AG04449 (cell line): ENCODE measurements at regions not wholly inside any gene's neighbourhood (a gene's known extent, or its start where the extent isn't known, plus 50 kb on each side); places are given as distances from the start of the nearest gene placed in this dataset.

Experiments
- CTCF ChIA-PET: fragments of 350-600 bp; formaldehyde crosslinking; extraction: SDS; loops from one replicate; lab custom pipeline; 2021; ENCODE audit warnings: antibody characterized with exemption; lab: Yijun Ruan, JAX
- POLR2A ChIA-PET: fragments of 400-600, 350-600 bp; formaldehyde crosslinking; extraction: SDS; loops from one replicate; lab custom pipeline; 2020; ENCODE audit warnings: antibody characterized with exemption, inconsistent platforms; lab: Yijun Ruan, JAX
- DNase-seq: peaks from one replicate; pipeline ENCODE4 v3.0.0-alpha.2; 2010; ENCODE audit warnings: low read depth, low spot score
- H3K4me3 ChIP-seq: 2 replicates; pipeline ENCODE4 v1.5.1; 2011; ENCODE audit warnings: low read depth, mild to moderate bottlenecking, control low read depth, low read length
- CTCF ChIP-seq: IDR thresholded peaks from one replicate; pipeline ENCODE4 v1.5.1; 2011; ENCODE audit warnings: mild to moderate bottlenecking, moderate library complexity, low read length, control low read depth, inconsistent platforms; ENCODE audit not compliant: insufficient read depth; ENCODE audit errors: missing control alignments

- CTCF ChIA-PET, result interaction anchor here (0.7 to 1.5 kb wide), 3 partner anchors 9 to 487 kb away, joined by 3 to 4 read pairs (median 3); no protein-coding TSS in a partner anchor
Measured at GRCh38 chr6:121917834-121918559, 481.5 kb upstream of the HSF2 start.

GRCh38 chr6:121920616-121921015 is 478.8 kb upstream of the HSF2 start:
- ChIA-PET POLR2A (no interaction called here), CTCF (no interaction called here)
- no peak for TF ChIP-seq CTCF
- no peak overlapping the region for H3K4me3 ChIP-seq
- DNase-seq, result no peak

More at GRCh38 chr6:121917834-121918559, 481.5 kb upstream of the HSF2 start:
- DNase-seq, result no peak
- TF ChIP-seq CTCF, result no peak
- POLR2A ChIA-PET, result no interaction called here
- H3K4me3 ChIP-seq, result no peak overlapping the region

GRCh38 chr6:121925024-121925423 is 474.4 kb upstream of the HSF2 start:
- POLR2A ChIA-PET, result no interaction called here

GRCh38 chr6:121925534-121926255 is 473.8 kb upstream of the HSF2 start:
- CTCF ChIA-PET, result interaction anchor here (1.7 kb wide), 1 partner anchor 108 kb away, joined by 5 read pairs; no protein-coding TSS in a partner anchor
- no peak for TF ChIP-seq CTCF
- DNase-seq, result no peak
- POLR2A ChIA-PET, result no interaction called here
- H3K4me3 ChIP-seq, result no peak overlapping the region

More at GRCh38 chr6:121925024-121925423, 474.4 kb upstream of the HSF2 start:
- no peak for TF ChIP-seq CTCF
- no peak overlapping the region for H3K4me3 ChIP-seq
- CTCF ChIA-PET, result interaction anchor here (1.7 kb wide), 1 partner anchor 109 kb away, joined by 5 read pairs; no protein-coding TSS in a partner anchor
- DNase-seq, result no peak

- no peak overlapping the region for H3K4me3 ChIP-seq
- TF ChIP-seq CTCF, result no peak
- no peak for DNase-seq
- ChIA-PET POLR2A (no interaction called here), CTCF (interaction anchor here (1.0 to 1.8 kb wide), 3 partner anchors 11 to 499 kb away, joined by 3 to 4 read pairs (median 3); no protein-coding TSS in a partner anchor)
Measured at GRCh38 chr6:121929301-121929700, 470.2 kb upstream of the HSF2 start.
